GM21576 (cell line): ENCODE measurements at regions not wholly inside any gene's neighbourhood (a gene's known extent, or its start where the extent isn't known, plus 50 kb on each side); places are given as distances from the start of the nearest gene placed in this dataset.

ENCODE experiments used
- ATAC-seq: cut with Tn5 transposase; IDR thresholded peaks from one replicate; pipeline ENCODE4 v1.9.1; 2021; ENCODE audit warnings: mild to moderate bottlenecking, moderate library complexity; ENCODE audit not compliant: unreplicated experiment

- ATAC-seq, result no peak
Observed at GRCh38 chr6:44674226-44675155, 287.0 kb downstream of the CDC5L start.

- no peak for ATAC-seq
Observed at GRCh38 chr6:44675449-44675848, 287.9 kb downstream of the CDC5L start.

GRCh38 chr6:44676246-44676790 lies 288.8 kb downstream of the CDC5L start:
- no peak for ATAC-seq

- ATAC-seq, result no peak
Observed at GRCh38 chr6:44676826-44677433, 289.4 kb downstream of the CDC5L start.

- ATAC-seq, result no peak
Observed at GRCh38 chr6:44678252-44678935, 290.9 kb downstream of the CDC5L start.

- no peak for ATAC-seq
Observed at GRCh38 chr6:44679438-44680201, 292.1 kb downstream of the CDC5L start.

- ATAC-seq, result no peak
Observed at GRCh38 chr6:44680202-44680720, 292.8 kb downstream of the CDC5L start.

GRCh38 chr6:44681761-44682160 lies 294.3 kb downstream of the CDC5L start:
- no peak for ATAC-seq

- no peak for ATAC-seq
Observed at GRCh38 chr6:44682280-44682679, 294.8 kb downstream of the CDC5L start.

GRCh38 chr6:44682987-44683779 lies 295.7 kb downstream of the CDC5L start:
- no peak for ATAC-seq

- ATAC-seq, result no peak
Observed at GRCh38 chr6:44685213-44685612, 297.7 kb downstream of the CDC5L start.

- ATAC-seq, result no peak
Observed at GRCh38 chr6:44696099-44696498, 308.6 kb downstream of the CDC5L start.

- ATAC-seq, result no peak
Observed at GRCh38 chr6:44696686-44697085, 309.2 kb downstream of the CDC5L start.

- ATAC-seq, result no peak
Observed at GRCh38 chr6:44697327-44697726, 309.8 kb downstream of the CDC5L start.

- no peak for ATAC-seq
Observed at GRCh38 chr6:44698602-44699001, 311.1 kb downstream of the CDC5L start.

GRCh38 chr6:44699082-44699481 lies 311.6 kb downstream of the CDC5L start:
- no peak for ATAC-seq

GRCh38 chr6:44699851-44700250 lies 312.3 kb downstream of the CDC5L start:
- no peak for ATAC-seq

GRCh38 chr6:44700422-44700821 lies 312.9 kb downstream of the CDC5L start:
- ATAC-seq, result no peak

GRCh38 chr6:44701038-44701636 lies 313.6 kb downstream of the CDC5L start:
- no peak for ATAC-seq
